Testis (tissue), 2 donors: ENCODE measurements at regions not wholly inside any gene's neighbourhood (a gene's known extent, or its start where the extent isn't known, plus 50 kb on each side); places are given as distances from the start of the nearest gene placed in this dataset.

Experiments
- DNase-seq: peaks from one replicate; pipeline ENCODE4 v3.0.0-alpha.2; 2019
- H3K27ac ChIP-seq, 2 donors: fragments of 200-600 bp; sonication (generic); one replicate each; pipeline ENCODE4 v1.5.1; 2019
- H3K27me3 ChIP-seq: fragments of 200-600 bp; sonication (generic); one replicate; pipeline ENCODE4 v1.5.1; 2019
- H3K36me3 ChIP-seq: fragments of 200-600 bp; sonication (generic); one replicate; pipeline ENCODE4 v1.5.1; 2017; ENCODE audit warnings: low read depth; ENCODE audit errors: missing control alignments
- H3K4me1 ChIP-seq: fragments of 200-600 bp; sonication (generic); one replicate; pipeline ENCODE4 v1.5.1; 2019
- H3K4me3 ChIP-seq, 2 donors: fragments of 200-600 bp; sonication (generic); one replicate each; pipeline ENCODE4 v1.5.1; 2017 to 2019
- H3K9me3 ChIP-seq: fragments of 200-600 bp; sonication (generic); one replicate; pipeline ENCODE4 v1.5.1; 2017
- CTCF ChIP-seq, 3 experiments: fragments of 450-650 bp in 2 of 3; fragments of 200-600 bp in 1 of 3; sonication (generic) in 1 of 3; IDR thresholded peaks; one replicate each; pipeline ENCODE4 v1.5.1; 2016 to 2019; ENCODE audit warnings: antibody characterized with exemption in 3 of 3, mild to moderate bottlenecking in 2 of 3, moderate library complexity in 1 of 3
- POLR2A ChIP-seq: fragments of 450-650 bp; IDR thresholded peaks from one replicate; pipeline ENCODE4 v1.6.1; 2017; ENCODE audit warnings: antibody characterized with exemption, mild to moderate bottlenecking, moderate library complexity
- WGBS, 2 donors: methylation state at CpG; one replicate each; pipeline ENCODE4 v1.1.5; 2018; 5-methylcytosine and 5-hydroxymethylcytosine counted together
- intact Hi-C: fragments of 100-400 bp; cut with DNase I; formaldehyde crosslinking; loops from one replicate; pipeline ENCODE4 v1.15.1; 2023; ENCODE audit warnings: low total_unique reads

- Histone ChIP-seq H3K4me3 (no peak overlapping the region), H3K9me3 (no peaks in the 10 kb centered on the region), H3K36me3 (no peaks in the 10 kb centered on the region), H3K4me1 (no peaks in the 10 kb centered on the region), H3K27ac (no peak overlapping the region), H3K27me3 (no peaks in the 10 kb centered on the region)
- TF ChIP-seq CTCF (IDR thresholded peaks at IDR 0.05) (no peak), POLR2A (no peak)
- DNase-seq: no peak
- intact Hi-C loops: no loop called here
- 78% methylated on average over 8 of the region's 8 CpGs for WGBS, 2 donors
These were observed 69.8 kb downstream of the TSN start for GRCh38 chr2:121825003-121825950.

GRCh38 chr2:121826036-121826435 is 70.6 kb downstream of the TSN start:
- no peaks in the 10 kb centered on the region for H3K4me1 ChIP-seq
- no peak for TF ChIP-seq POLR2A
- no peak for TF ChIP-seq CTCF (IDR thresholded peaks at IDR 0.05)
- 51 to 66% methylated on average over 3 of the region's 3 CpGs for WGBS, 2 donors
- H3K27me3 ChIP-seq: no peaks in the 10 kb centered on the region
- intact Hi-C loops: no loop called here
- no peaks in the 10 kb centered on the region for H3K36me3 ChIP-seq
- H3K27ac ChIP-seq: no peak overlapping the region
- no peak overlapping the region for H3K4me3 ChIP-seq
- H3K9me3 ChIP-seq: no peaks in the 10 kb centered on the region
- DNase-seq: no peak

DNA sequence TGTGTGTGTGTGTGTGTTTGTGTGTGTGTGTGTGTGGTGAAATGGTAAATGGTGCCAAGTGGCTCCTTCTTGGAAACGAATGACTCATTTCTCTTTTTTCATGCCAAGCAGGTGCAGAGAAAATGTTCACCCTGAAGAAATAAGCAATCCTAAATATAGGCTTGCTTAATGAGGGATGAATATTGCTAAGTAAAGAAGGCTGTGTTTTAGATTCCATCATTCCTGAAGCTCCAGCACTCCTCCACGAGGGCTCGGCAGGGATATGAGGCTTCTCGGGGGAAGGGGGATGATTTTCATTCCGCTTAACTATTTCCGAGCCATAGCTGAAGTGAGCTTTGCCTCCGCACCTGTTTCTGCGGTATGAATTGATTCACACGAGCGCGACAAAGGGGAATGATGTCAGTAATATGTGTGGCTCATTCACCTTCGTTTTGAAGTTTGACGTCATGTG is 72.9 kb downstream of the TSN start:
- Histone ChIP-seq H3K27me3 (no peaks in the 10 kb centered on the region), H3K4me1 (no peaks in the 10 kb centered on the region), H3K27ac (no peak overlapping the region), H3K4me3 (no peak overlapping the region), H3K36me3 (no peaks in the 10 kb centered on the region), H3K9me3 (no peaks in the 10 kb centered on the region)
- 58 to 60% methylated on average over 13 of the region's 13 CpGs for WGBS, 2 donors
- intact Hi-C loops: no loop called here
- TF ChIP-seq POLR2A: no peak
- TF ChIP-seq CTCF (IDR thresholded peaks at IDR 0.05): no peak
- DNase-seq: no peak

- Histone ChIP-seq H3K27ac (no peak overlapping the region), H3K4me1 (peaks cover 1% of the 10 kb centered on the region), H3K27me3 (no peaks in the 10 kb centered on the region), H3K4me3 (no peak overlapping the region), H3K9me3 (no peaks in the 10 kb centered on the region), H3K36me3 (no peaks in the 10 kb centered on the region)
- 69 to 76% methylated on average over 1 of the region's 1 CpG for WGBS, 2 donors
- DNase-seq: no peak
- intact Hi-C loops: no loop called here
- TF ChIP-seq POLR2A (no peak), CTCF (IDR thresholded peaks at IDR 0.05) (no peak)
These were observed 75.4 kb downstream of the TSN start for GRCh38 chr2:121830809-121831208.
